ENCODE measurements at regions not wholly inside any gene's neighbourhood (a gene's known extent, or its start where the extent isn't known, plus 50 kb on each side); places are given as distances from the start of the nearest gene placed in this dataset.
"Not testable (repeated sequence)": the region's sequence is repeated elsewhere in the genome, so short reads cannot be mapped to it uniquely, and the experiment has no call there.

DNA sequence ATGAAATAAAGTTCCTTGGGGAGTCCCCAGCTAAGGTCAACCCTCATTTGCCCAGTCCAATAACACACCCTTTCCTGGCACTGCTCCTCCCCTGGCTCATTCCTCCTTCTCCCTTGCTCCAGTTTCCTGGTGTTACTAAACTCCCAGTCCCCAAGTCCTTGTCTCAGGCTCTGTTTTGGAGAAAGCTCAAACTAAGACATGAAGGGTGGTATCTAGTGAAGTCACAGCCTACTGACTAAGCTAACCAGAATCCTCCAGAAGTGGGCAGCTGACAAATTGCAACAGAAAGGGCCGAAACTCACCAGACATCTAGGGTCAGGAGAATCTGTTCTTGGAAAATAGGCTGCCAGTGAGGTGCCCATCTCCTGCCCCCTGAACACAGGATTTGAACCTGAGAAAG is 118.7 kb upstream of the NEK6 start:
- ChIA-PET POLR2A (no interaction called here), CTCF (interaction anchor here (5.7 kb wide), 1 partner anchor 12 kb away, joined by 32 read pairs; no protein-coding TSS in a partner anchor)
- H3K27ac Mint-ChIP-seq (ENCODE audit: low read depth, unreplicated experiment), result no peak overlapping the region

DNA sequence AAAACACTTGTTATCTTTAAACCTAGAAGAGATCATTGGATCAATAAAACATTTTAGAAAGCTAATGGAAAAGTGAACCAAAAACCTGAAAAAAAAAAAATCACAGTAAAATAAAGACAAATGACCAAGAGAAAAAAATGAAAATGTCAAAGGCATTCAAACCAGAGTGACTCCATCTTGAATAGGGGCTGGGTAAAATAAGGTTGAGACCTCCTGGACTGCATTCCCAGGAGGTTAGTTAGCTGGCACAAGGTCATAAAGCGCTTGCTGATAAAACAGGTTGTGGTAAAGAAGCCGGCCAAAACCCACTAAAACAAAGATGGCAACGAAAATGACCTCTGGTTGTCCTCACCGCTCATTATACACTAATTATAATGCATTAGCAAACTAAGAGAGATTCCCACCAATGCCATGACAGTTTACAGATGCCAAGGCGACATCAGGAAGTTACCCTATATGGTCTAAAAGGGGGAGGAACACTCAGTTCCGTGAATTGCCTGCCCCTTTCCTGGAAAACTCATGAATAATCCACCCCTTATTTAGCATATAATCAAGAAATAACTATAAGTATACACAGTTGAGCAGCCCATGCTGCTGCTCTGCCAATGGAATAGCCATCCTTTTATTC is 116.7 kb upstream of the NEK6 start:
- TF ChIP-seq, protein P1, sequence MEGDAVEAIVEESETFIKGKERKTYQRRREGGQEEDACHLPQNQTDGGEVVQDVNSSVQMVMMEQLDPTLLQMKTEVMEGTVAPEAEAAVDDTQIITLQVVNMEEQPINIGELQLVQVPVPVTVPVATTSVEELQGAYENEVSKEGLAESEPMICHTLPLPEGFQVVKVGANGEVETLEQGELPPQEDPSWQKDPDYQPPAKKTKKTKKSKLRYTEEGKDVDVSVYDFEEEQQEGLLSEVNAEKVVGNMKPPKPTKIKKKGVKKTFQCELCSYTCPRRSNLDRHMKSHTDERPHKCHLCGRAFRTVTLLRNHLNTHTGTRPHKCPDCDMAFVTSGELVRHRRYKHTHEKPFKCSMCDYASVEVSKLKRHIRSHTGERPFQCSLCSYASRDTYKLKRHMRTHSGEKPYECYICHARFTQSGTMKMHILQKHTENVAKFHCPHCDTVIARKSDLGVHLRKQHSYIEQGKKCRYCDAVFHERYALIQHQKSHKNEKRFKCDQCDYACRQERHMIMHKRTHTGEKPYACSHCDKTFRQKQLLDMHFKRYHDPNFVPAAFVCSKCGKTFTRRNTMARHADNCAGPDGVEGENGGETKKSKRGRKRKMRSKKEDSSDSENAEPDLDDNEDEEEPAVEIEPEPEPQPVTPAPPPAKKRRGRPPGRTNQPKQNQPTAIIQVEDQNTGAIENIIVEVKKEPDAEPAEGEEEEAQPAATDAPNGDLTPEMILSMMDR (IDR thresholded peaks at IDR 0.05; ENCODE audit: unreplicated experiment), result no peak
- Mint-ChIP-seq H3K4me3 (ENCODE audit: unreplicated experiment) (no peak overlapping the region), H3K27me3 (ENCODE audit: insufficient read depth, unreplicated experiment) (peaks cover 6% of the 10 kb centered on the region), H3K27ac (ENCODE audit: low read depth, unreplicated experiment) (no peak overlapping the region), H3K9me3 (ENCODE audit: unreplicated experiment) (no peaks in the 10 kb centered on the region), H3K4me1 (ENCODE audit: insufficient read depth, unreplicated experiment) (peaks cover 6% of the 10 kb centered on the region), H3K36me3 (ENCODE audit: insufficient read depth, unreplicated experiment) (no peaks in the 10 kb centered on the region)
- no peak for DNase-seq (ENCODE audit: unreplicated experiment)
- POLR2A ChIA-PET, result no interaction called here
- no TSS peak for BruUV-seq (replicated peaks)
- intact Hi-C loops (cut with micrococcal nuclease), result no loop called here
- CTCF ChIA-PET, result interaction anchor here (5.7 kb wide), 1 partner anchor 14 kb away, joined by 32 read pairs; no protein-coding TSS in a partner anchor

More for the DNA sequence above, 118.7 kb upstream of the NEK6 start:
- no peak overlapping the region for H3K4me3 Mint-ChIP-seq (ENCODE audit: unreplicated experiment)
- peaks cover 14% of the 10 kb centered on the region for H3K27me3 Mint-ChIP-seq (ENCODE audit: insufficient read depth, unreplicated experiment)
- intact Hi-C loops (cut with micrococcal nuclease), result no loop called here
- no peaks in the 10 kb centered on the region for H3K9me3 Mint-ChIP-seq (ENCODE audit: unreplicated experiment)
- no TSS peak for BruUV-seq (replicated peaks)
- no peaks in the 10 kb centered on the region for H3K36me3 Mint-ChIP-seq (ENCODE audit: insufficient read depth, unreplicated experiment)
- TF ChIP-seq, protein P1 (IDR thresholded peaks at IDR 0.05; ENCODE audit: unreplicated experiment), result no peak
- H3K4me1 Mint-ChIP-seq (ENCODE audit: insufficient read depth, unreplicated experiment), result peaks cover 6% of the 10 kb centered on the region
- peak; percentile 11 for DNase-seq (ENCODE audit: unreplicated experiment)

DNA sequence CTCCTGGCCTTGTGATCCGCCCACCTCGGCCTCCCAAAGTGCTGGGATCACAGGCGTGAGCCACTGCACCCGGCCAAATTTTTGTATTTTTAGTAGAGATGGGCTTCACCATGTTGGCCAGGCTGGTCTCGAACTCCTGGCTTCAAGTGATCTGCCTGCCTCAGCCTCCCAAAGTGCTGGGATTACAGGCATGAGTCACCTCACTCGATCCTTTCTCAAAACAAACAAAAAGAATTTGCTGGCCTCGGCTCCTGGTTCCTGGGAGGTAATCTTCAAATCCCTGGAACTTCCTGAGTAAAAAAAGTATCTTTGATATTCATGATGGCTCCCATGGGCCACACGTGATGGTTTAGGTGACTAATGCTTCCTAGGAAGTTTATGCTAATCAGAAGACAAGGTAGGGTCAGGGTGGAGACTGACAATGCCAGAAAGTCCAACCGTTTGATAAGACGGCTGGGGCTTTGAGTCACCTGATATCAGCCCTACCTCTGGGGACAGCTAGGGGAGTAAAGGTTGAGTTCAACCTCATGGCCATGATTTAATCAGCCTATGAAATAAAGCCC is 113.1 kb upstream of the NEK6 start:
- H3K27me3 Mint-ChIP-seq (ENCODE audit: insufficient read depth, unreplicated experiment), result peaks cover 23% of the 10 kb centered on the region
- POLR2A ChIA-PET; H3K36me3 Mint-ChIP-seq (ENCODE audit: insufficient read depth, unreplicated experiment); BruUV-seq (replicated peaks); H3K27ac Mint-ChIP-seq (ENCODE audit: low read depth, unreplicated experiment); intact Hi-C loops (cut with micrococcal nuclease); H3K4me1 Mint-ChIP-seq (ENCODE audit: insufficient read depth, unreplicated experiment); H3K9me3 Mint-ChIP-seq (ENCODE audit: unreplicated experiment); H3K4me3 Mint-ChIP-seq (ENCODE audit: unreplicated experiment): not testable (repeated sequence)
- DNase-seq (ENCODE audit: unreplicated experiment), result peak; percentile 71
- CTCF ChIA-PET, result interaction anchor here (0.7 kb wide), 1 partner anchor 464 kb away, joined by 4 read pairs; no protein-coding TSS in a partner anchor

DNA sequence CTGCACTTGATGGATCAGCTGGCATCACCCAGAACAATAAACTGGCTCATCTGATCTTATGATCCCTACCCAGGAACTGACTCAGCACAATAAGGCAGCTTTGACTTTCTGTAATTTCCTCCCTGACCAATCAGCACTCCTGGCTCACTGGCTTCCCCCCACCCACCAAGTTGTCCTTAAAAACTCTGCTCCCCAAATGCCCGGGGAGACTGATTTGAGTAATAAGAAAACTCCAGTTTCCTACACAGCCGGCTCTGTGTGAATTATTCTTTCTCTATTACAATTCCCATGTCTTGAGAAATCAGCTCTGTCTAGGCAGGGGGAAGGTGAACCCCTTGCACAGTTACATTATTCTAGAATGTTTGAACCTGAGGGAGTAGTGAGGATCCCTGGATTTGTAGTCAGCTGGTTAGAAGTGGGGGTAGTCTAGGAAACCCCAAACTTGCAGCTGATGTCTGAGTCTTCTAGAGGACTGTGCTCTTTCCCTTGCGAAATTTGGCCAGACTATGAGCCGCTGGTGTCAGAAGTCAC is 111.7 kb upstream of the NEK6 start:
- Mint-ChIP-seq H3K4me1 (ENCODE audit: insufficient read depth, unreplicated experiment) (peaks cover 6% of the 10 kb centered on the region), H3K27ac (ENCODE audit: low read depth, unreplicated experiment) (no peak overlapping the region), H3K9me3 (ENCODE audit: unreplicated experiment) (no peaks in the 10 kb centered on the region), H3K4me3 (ENCODE audit: unreplicated experiment) (no peak overlapping the region), H3K36me3 (ENCODE audit: insufficient read depth, unreplicated experiment) (no peaks in the 10 kb centered on the region), H3K27me3 (ENCODE audit: insufficient read depth, unreplicated experiment) (peaks cover 37% of the 10 kb centered on the region)
- intact Hi-C loops (cut with micrococcal nuclease), result no loop called here
- DNase-seq (ENCODE audit: unreplicated experiment), result no peak
- POLR2A ChIA-PET, result no interaction called here
- BruUV-seq (replicated peaks), result no TSS peak
- TF ChIP-seq, protein P1 (IDR thresholded peaks at IDR 0.05; ENCODE audit: unreplicated experiment), result no peak
- CTCF ChIA-PET, result interaction anchor here (0.7 kb wide), 1 partner anchor 357 kb away, joined by 3 read pairs; no protein-coding TSS in a partner anchor
